Gastroesophageal sphincter (tissue), 4 donors: ENCODE measurements at regions not wholly inside any gene's neighbourhood (a gene's known extent, or its start where the extent isn't known, plus 50 kb on each side); places are given as distances from the start of the nearest gene placed in this dataset.

Experiments used
- ATAC-seq: fragments of 150-250 bp; one replicate; pipeline ENCODE4 v1.9.1; 2016; ENCODE audit warnings: mild to moderate bottlenecking, moderate library complexity
- H3K27ac ChIP-seq, 4 donors: fragments of 200-600 bp; sonication (generic) in 3 of 4; 1 replicate in 3 of 4; 2 replicates in 1 of 4; pipeline ENCODE4 v1.5.1; 2016 to 2019
- H3K27me3 ChIP-seq: fragments of 200-600 bp; sonication (generic); one replicate; pipeline ENCODE4 v1.5.1; 2019
- H3K36me3 ChIP-seq, 2 donors: fragments of 200-600 bp; sonication (generic); one replicate each; pipeline ENCODE4 v1.5.1; 2019; ENCODE audit warnings: control low read depth in 1 of 2
- H3K4me1 ChIP-seq, 3 donors: fragments of 200-600 bp; sonication (generic); 1 replicate in 2 of 3; 2 replicates in 1 of 3; pipeline ENCODE4 v1.5.1; 2016 to 2019; ENCODE audit warnings: control low read depth in 2 of 3
- H3K4me3 ChIP-seq, 2 donors: fragments of 200-600 bp; sonication (generic); one replicate each; pipeline ENCODE4 v1.5.1; 2019; ENCODE audit warnings: mild to moderate bottlenecking in 1 of 2, moderate library complexity in 1 of 2
- H3K9me3 ChIP-seq, 3 donors: fragments of 200-600 bp; sonication (generic); one replicate each; pipeline ENCODE4 v1.5.1; 2017 to 2019; ENCODE audit warnings: control low read depth in 2 of 3
- EP300 ChIP-seq: sonication (generic); formaldehyde crosslinking; IDR thresholded peaks from one replicate; pipeline ENCODE4 v1.6.1; 2017; ENCODE audit warnings: antibody characterized with exemption, mild to moderate bottlenecking
- POLR2A ChIP-seq, 2 donors: fragments of 450-650 bp; IDR thresholded peaks; one replicate each; pipeline ENCODE4 v1.6.1; 2017; ENCODE audit warnings: antibody characterized with exemption in 2 of 2, mild to moderate bottlenecking in 2 of 2, moderate library complexity in 1 of 2
- POLR2AphosphoS5 ChIP-seq: sonication (generic); formaldehyde crosslinking; IDR thresholded peaks from one replicate; pipeline ENCODE4 v1.6.1; 2017; ENCODE audit warnings: antibody characterized with exemption
- WGBS, 2 donors: methylation state at CpG; one replicate each; pipeline ENCODE4 v1.1.5; 2018; ENCODE audit warnings: low coverage in 1 of 2; 5-methylcytosine and 5-hydroxymethylcytosine counted together
- TF ChIP-seq, protein P1 (sequence below), 4 experiments: fragments of 200-600 bp in 2 of 4; fragments of 450-650 bp in 2 of 4; sonication (generic) in 1 of 4; IDR thresholded peaks; one replicate each; pipeline ENCODE4 v1.5.1; 2017 to 2019; ENCODE audit warnings: antibody characterized with exemption in 4 of 4, mild to moderate bottlenecking in 2 of 4, moderate library complexity in 2 of 4

DNA sequence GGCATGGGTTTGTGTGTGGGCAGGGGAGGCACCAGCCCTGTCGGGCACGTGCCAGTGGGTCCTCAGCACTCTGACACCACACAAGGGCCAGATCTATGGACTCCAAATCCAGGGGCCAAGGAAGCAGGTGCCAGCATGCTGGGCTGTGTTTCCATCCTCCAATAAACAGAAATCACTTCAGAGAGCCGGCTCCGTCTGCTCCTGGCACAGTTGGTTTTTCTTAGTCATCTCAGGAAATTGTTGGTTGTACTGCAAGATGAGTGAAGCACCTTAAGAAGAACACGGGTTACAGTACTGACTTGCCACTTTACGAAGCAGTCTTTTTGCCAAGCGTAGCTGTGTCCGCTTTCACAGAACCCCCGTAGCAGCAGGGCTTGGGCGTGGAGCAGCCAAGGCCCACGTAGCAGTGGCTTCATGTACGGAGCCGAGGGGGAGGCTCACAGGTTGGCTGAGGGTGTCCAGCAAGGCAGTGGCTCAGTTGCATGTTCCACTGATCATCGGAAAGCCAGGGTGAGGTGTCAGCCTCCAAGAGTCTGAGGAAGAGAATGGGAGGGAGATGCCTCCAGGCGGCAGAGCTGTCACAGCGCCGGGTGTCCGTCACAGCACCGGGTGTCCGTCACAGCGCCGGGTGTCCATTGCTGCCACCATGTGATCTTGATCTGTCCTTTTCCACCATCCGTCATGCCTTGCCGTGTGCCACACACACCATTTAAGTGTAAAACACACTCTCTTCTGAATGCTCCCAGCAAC, 314.9 kb downstream of the CTTN start:
- Histone ChIP-seq H3K4me1 (no peaks in the 10 kb centered on the region), H3K4me3 (no peak overlapping the region), H3K36me3 (no peaks in the 10 kb centered on the region), H3K9me3 (no peaks in the 10 kb centered on the region), H3K27ac (no peak overlapping the region), H3K27me3 (peaks cover 58% of the 10 kb centered on the region)
- WGBS, 2 donors, result 70 to 80% methylated on average over 2 to 11 of the region's 24 CpGs
- TF ChIP-seq POLR2A (IDR thresholded peaks at IDR 0.05) (no peak), EP300 (no peak), POLR2AphosphoS5 (no peak)
- TF ChIP-seq, protein P1, sequence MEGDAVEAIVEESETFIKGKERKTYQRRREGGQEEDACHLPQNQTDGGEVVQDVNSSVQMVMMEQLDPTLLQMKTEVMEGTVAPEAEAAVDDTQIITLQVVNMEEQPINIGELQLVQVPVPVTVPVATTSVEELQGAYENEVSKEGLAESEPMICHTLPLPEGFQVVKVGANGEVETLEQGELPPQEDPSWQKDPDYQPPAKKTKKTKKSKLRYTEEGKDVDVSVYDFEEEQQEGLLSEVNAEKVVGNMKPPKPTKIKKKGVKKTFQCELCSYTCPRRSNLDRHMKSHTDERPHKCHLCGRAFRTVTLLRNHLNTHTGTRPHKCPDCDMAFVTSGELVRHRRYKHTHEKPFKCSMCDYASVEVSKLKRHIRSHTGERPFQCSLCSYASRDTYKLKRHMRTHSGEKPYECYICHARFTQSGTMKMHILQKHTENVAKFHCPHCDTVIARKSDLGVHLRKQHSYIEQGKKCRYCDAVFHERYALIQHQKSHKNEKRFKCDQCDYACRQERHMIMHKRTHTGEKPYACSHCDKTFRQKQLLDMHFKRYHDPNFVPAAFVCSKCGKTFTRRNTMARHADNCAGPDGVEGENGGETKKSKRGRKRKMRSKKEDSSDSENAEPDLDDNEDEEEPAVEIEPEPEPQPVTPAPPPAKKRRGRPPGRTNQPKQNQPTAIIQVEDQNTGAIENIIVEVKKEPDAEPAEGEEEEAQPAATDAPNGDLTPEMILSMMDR (IDR thresholded peaks at IDR 0.05), result no peak
- no peak for ATAC-seq

DNA sequence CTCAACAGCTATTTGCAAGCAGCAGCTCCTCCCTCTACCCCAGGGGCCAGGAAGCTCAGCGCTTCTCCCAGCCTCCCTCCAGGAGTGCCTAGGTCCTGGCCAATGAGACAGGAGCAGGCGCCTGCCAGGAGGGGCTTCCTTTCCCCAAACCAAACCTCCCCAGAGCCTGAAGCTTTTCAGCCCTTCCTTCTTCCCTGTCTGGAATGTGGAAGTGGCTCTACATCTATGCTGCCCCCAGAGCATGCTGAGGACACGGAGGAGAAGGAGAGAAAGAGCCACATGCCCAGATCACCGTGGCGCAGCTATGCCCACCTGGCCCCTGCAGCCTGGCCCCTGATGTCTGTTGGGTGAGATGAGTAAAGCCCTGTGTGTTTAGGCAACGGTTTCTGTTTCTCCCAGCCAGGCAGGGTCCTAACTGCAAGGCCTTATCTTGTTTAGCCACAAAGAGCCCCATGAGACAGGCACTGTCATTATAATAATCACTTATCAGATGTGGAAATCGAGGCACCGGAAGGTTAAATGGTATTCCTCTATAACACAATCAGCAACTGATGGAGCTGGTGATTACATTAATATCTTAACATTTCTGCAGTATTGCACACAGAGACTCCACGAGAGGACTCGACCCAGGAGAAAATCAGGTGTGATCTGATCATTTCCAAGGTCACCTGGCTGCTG, 315.8 kb downstream of the CTTN start:
- WGBS, 2 donors, result 59 to 97% methylated on average over 3 to 10 of the region's 10 CpGs
- Histone ChIP-seq H3K36me3 (no peaks in the 10 kb centered on the region), H3K4me1 (no peaks in the 10 kb centered on the region), H3K9me3 (no peaks in the 10 kb centered on the region), H3K4me3 (no peak overlapping the region), H3K27me3 (peaks cover 58% of the 10 kb centered on the region), H3K27ac (no peak overlapping the region)
- no peak for ATAC-seq
- TF ChIP-seq POLR2A (IDR thresholded peaks at IDR 0.05) (no peak), POLR2AphosphoS5 (no peak), EP300 (no peak)
- TF ChIP-seq, protein P1 (IDR thresholded peaks at IDR 0.05), result no peak

DNA sequence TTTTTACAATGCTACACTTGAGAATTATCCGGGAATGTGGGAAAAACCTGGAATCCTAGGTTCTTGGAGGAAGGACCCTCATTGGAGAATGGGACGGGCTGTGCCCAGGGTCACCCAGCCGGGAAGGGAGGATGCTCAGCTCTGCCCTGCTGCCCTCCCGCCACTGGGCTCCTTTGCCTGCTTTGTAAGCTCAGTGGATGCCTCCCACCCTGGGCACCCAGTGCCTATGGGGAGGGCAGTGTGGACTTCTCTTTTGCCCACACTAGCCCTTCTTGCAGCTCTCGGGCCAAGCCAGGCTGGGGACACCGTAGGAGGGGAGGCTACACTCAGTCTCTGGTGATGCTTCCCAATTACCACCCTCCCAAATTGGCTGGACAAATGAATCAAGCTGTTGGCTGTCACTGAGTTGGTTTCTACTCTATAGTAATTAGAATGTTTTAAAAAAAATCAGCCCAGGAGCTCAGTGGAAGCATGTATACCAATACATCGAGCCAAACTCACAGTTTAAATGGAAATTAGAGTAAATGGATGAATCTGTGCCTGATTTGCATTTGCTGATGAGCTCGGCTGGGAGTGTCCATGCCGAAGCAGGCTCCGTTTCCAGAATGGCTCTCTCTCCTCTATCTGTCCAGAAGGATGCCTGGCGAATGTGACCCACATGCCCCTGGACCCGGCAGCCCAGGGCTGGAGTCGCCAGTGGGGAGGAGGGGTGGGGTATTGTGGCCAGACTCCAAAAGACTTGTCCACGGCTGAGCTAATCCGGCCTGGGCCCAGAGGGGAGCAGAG, 317.0 kb downstream of the CTTN start:
- Histone ChIP-seq H3K27ac (no peak overlapping the region), H3K27me3 (peaks cover 53% of the 10 kb centered on the region), H3K36me3 (no peaks in the 10 kb centered on the region), H3K4me1 (no peaks in the 10 kb centered on the region), H3K9me3 (no peaks in the 10 kb centered on the region), H3K4me3 (no peak overlapping the region)
- TF ChIP-seq POLR2AphosphoS5 (no peak), POLR2A (IDR thresholded peaks at IDR 0.05) (no peak), EP300 (no peak)
- TF ChIP-seq, protein P1 (IDR thresholded peaks at IDR 0.05), result no peak
- 77 to 91% methylated on average over 3 to 6 of the region's 15 CpGs for WGBS, 2 donors
- no peak for ATAC-seq

DNA sequence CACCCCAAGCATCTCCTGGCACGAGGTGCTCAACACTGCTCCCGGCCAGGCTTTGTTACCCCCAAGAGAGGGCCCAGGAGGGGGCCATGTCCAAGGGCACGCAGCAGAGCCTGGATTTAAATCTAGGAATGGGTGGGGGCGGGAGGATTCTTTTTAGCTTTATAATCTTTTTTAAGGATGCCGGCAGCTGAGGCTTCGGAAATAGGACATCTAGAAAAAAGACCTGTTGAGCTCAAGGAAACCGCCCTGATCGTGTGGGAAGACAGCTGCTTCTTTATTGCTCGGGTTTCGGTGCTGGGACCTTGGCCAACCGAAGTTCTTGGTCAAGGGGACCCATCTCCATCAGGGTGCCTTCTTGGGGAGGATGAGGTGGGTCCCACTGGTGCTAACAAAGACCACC, 317.9 kb downstream of the CTTN start:
- Histone ChIP-seq H3K27ac (no peak overlapping the region), H3K9me3 (no peaks in the 10 kb centered on the region), H3K4me3 (no peak overlapping the region), H3K36me3 (no peaks in the 10 kb centered on the region), H3K27me3 (peaks cover 53% of the 10 kb centered on the region), H3K4me1 (no peaks in the 10 kb centered on the region)
- TF ChIP-seq POLR2AphosphoS5 (no peak), EP300 (no peak), POLR2A (IDR thresholded peaks at IDR 0.05) (no peak)
- TF ChIP-seq, protein P1 (IDR thresholded peaks at IDR 0.05), result no peak
- 48 to 73% methylated on average over 2 to 9 of the region's 11 CpGs for WGBS, 2 donors
- no peak for ATAC-seq
